Caco-2 (cell line): ENCODE measurements at regions not wholly inside any gene's neighbourhood (a gene's known extent, or its start where the extent isn't known, plus 50 kb on each side); places are given as distances from the start of the nearest gene placed in this dataset.

Source experiments
- BruUV-seq: library from RNA; stranded (reverse); fragments of 400-500 nt; replicated peaks from 2 replicates; lab custom pipeline; 2021; lab: Mats Ljungman, UMichigan
- CTCF ChIA-PET: fragments of 300-600 bp; sonication (Branson Sonifier 250); formaldehyde crosslinking; loops from one replicate; lab custom pipeline; 2022; ENCODE audit warnings: antibody characterized with exemption; lab: Charles Lee
- POLR2A ChIA-PET: fragments of 300-600 bp; sonication (Branson Sonifier 250); formaldehyde crosslinking; loops from one replicate; lab custom pipeline; 2022; ENCODE audit warnings: antibody characterized with exemption; lab: Charles Lee
- DNase-seq, 2 experiments: peaks; one replicate each; pipeline versions ENCODE4 v3.0.0 to v3.0.0-alpha.2; 2020 to 2022
- H3K27me3 ChIP-seq: replicated peaks from 2 replicates; pipeline ENCODE4 v1.6.0; 2011; ENCODE audit warnings: low read length; ENCODE audit not compliant: control insufficient read depth, insufficient read depth
- H3K36me3 ChIP-seq: 2 replicates; pipeline ENCODE4 v1.5.1; 2011; ENCODE audit warnings: low read length; ENCODE audit not compliant: control insufficient read depth, insufficient read depth
- H3K4me1 ChIP-seq: fragments of 250-450 bp; sonication (Bioruptor Pico); 2 replicates; pipeline ENCODE4 v1.5.1; 2020; ENCODE audit warnings: mild to moderate bottlenecking
- H3K4me3 ChIP-seq: 2 replicates; pipeline ENCODE4 v1.5.1; 2011; ENCODE audit warnings: low read depth, mild to moderate bottlenecking, control low read depth, low read length
- H3K9me3 ChIP-seq: fragments of 250-450 bp; sonication (Bioruptor Pico); 2 replicates; pipeline ENCODE4 v1.5.1; 2020; ENCODE audit warnings: mild to moderate bottlenecking, moderate library complexity
- H3K27ac Mint-ChIP-seq: one replicate; pipeline ENCODE4 v1.8.0; 2022; ENCODE audit warnings: mixed read lengths; ENCODE audit not compliant: unreplicated experiment
- H3K27me3 Mint-ChIP-seq: one replicate; pipeline ENCODE4 v1.8.0; 2022; ENCODE audit warnings: mixed read lengths; ENCODE audit not compliant: insufficient read depth, unreplicated experiment
- H3K36me3 Mint-ChIP-seq: one replicate; pipeline ENCODE4 v1.8.0; 2022; ENCODE audit warnings: mild to moderate bottlenecking, mixed read lengths; ENCODE audit not compliant: insufficient read depth, unreplicated experiment
- H3K4me1 Mint-ChIP-seq: one replicate; pipeline ENCODE4 v1.8.0; 2022; ENCODE audit warnings: low read depth, mixed read lengths; ENCODE audit not compliant: unreplicated experiment
- H3K4me3 Mint-ChIP-seq: one replicate; pipeline ENCODE4 v1.8.0; 2022; ENCODE audit warnings: mild to moderate bottlenecking, moderate library complexity, mixed read lengths; ENCODE audit not compliant: unreplicated experiment
- H3K9me3 Mint-ChIP-seq: one replicate; pipeline ENCODE4 v1.8.0; 2022; ENCODE audit warnings: mixed read lengths; ENCODE audit not compliant: unreplicated experiment
- intact Hi-C: fragments of 100-400 bp; cut with micrococcal nuclease; formaldehyde crosslinking; loops from one replicate; pipeline ENCODE4 v1.10.0; 2022; ENCODE audit not compliant: unreplicated experiment
- TF ChIP-seq, protein P1 (sequence below), 2 experiments: fragments of 200-600 bp in 1 of 2; IDR thresholded peaks; 1 replicate in 1 of 2; 2 replicates in 1 of 2; pipeline versions ENCODE4 v1.5.1 to v1.8.0; 2011 to 2022; ENCODE audit warnings: antibody characterized with exemption in 1 of 2, control low read depth in 1 of 2, inconsistent platforms in 1 of 2, low read depth in 1 of 2, low read length in 1 of 2, mild to moderate bottlenecking in 1 of 2, moderate library complexity in 1 of 2; ENCODE audit not compliant: insufficient read depth in 1 of 2, severe bottlenecking in 1 of 2, unreplicated experiment in 1 of 2

DNA sequence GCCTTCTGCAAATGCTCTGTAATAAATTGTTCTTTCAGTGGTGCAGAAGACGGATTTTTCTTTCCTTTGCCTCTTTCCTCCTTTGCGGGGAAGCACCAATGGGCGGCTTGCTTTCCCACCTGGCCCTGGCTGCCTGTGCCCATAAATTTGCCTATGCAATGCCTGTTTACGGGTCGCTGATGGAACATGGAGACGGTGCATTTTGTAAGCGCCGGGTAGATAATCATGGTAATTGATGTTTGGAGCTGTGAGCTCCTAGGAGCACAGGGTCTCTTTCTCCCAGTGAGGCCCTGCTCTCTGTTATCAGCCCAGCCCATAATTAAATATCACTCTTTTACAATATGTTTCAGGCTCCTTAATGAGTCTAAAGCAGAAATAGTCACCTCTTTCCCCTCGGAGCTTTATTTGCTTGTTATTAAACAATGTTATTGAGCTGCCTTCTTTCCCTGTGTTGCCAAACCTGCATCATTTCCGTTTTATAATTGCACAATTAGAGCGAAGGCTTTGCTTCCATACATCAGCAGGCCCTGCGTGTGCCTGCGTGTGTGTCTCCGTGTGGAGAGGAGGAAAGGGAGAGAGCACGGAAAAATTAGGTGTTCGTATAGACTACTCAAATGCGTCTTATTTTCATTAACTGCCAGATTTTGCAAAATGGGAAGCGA, 437.4 kb upstream of the POU3F3 start:
- no peaks in the 10 kb centered on the region for H3K27me3 ChIP-seq
- DNase-seq = no peak
- Mint-ChIP-seq H3K36me3 (no peaks in the 10 kb centered on the region), H3K27me3 (peaks cover 21% of the 10 kb centered on the region), H3K9me3 (no peaks in the 10 kb centered on the region), H3K4me3 (no peak overlapping the region), H3K27ac (no peak overlapping the region), H3K4me1 (no peaks in the 10 kb centered on the region)
- ChIA-PET POLR2A (no interaction called here), CTCF (no interaction called here)
- no peaks in the 10 kb centered on the region for H3K9me3 ChIP-seq
- no peaks in the 10 kb centered on the region for H3K4me1 ChIP-seq
- intact Hi-C loops = loop anchor here (10.0 kb wide), 1 partner anchor 458 kb away; no protein-coding TSS in a partner anchor
- H3K4me3 ChIP-seq = no peak overlapping the region
- no peaks in the 10 kb centered on the region for H3K36me3 ChIP-seq
- TF ChIP-seq, protein P1, sequence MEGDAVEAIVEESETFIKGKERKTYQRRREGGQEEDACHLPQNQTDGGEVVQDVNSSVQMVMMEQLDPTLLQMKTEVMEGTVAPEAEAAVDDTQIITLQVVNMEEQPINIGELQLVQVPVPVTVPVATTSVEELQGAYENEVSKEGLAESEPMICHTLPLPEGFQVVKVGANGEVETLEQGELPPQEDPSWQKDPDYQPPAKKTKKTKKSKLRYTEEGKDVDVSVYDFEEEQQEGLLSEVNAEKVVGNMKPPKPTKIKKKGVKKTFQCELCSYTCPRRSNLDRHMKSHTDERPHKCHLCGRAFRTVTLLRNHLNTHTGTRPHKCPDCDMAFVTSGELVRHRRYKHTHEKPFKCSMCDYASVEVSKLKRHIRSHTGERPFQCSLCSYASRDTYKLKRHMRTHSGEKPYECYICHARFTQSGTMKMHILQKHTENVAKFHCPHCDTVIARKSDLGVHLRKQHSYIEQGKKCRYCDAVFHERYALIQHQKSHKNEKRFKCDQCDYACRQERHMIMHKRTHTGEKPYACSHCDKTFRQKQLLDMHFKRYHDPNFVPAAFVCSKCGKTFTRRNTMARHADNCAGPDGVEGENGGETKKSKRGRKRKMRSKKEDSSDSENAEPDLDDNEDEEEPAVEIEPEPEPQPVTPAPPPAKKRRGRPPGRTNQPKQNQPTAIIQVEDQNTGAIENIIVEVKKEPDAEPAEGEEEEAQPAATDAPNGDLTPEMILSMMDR (IDR thresholded peaks at IDR 0.05; ENCODE audit: insufficient read depth in 1 of 2, low read depth in 1 of 2, low read length in 1 of 2, severe bottlenecking in 1 of 2, unreplicated experiment in 1 of 2) = no peak
- BruUV-seq = no TSS peak

DNA sequence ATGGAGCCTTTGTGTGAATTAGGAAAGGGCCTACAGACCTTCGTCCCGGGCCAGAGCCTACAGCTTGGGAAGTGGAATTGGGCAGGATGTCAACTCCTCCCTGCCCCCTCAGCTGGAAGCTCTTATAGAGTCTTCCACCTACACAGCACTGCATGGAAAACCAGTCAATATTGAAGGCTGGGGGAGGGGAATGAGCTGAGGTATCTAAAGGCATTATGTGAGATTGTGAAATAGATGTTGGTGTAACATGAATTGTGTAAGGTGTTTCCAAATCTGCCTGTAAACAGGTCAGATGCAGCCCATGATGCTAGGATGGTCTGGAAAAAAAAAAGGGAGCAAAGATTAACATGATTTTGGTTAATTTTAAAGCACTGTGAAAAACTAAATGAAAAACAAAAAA, 433.5 kb upstream of the POU3F3 start:
- Mint-ChIP-seq H3K27me3 (peaks cover 6% of the 10 kb centered on the region), H3K4me3 (no peak overlapping the region), H3K9me3 (no peaks in the 10 kb centered on the region), H3K27ac (no peak overlapping the region), H3K36me3 (no peaks in the 10 kb centered on the region), H3K4me1 (no peaks in the 10 kb centered on the region)
- TF ChIP-seq, protein P1 (IDR thresholded peaks at IDR 0.05; ENCODE audit: insufficient read depth in 1 of 2, low read depth in 1 of 2, low read length in 1 of 2, severe bottlenecking in 1 of 2, unreplicated experiment in 1 of 2) = no peak
- no peak for DNase-seq
- Histone ChIP-seq H3K4me1 (no peaks in the 10 kb centered on the region), H3K27me3 (no peaks in the 10 kb centered on the region), H3K4me3 (no peak overlapping the region), H3K9me3 (no peaks in the 10 kb centered on the region), H3K36me3 (no peaks in the 10 kb centered on the region)
- ChIA-PET POLR2A (no interaction called here), CTCF (no interaction called here)
- no TSS peak for BruUV-seq
- intact Hi-C loops = no loop called here

DNA sequence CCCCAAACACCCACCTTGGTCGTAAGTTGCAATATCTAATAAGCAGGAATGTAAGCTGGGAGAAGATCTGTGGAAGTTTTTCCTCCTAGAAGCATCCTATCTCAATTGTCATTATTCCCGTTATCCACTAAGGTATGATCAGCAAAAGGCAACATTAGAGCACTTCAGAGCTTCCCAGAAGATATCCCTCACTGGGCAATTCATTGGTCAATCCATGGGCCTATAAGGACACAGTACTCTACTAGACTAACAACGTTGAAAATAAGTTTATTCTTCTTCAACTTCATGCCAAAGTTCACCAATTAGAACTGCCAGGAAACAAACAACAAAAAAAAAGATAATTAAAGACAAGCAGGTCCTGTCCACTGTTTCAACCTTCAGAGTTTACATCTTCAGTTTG, 433.0 kb upstream of the POU3F3 start:
- Histone ChIP-seq H3K4me3 (no peak overlapping the region), H3K9me3 (no peaks in the 10 kb centered on the region), H3K27me3 (no peaks in the 10 kb centered on the region), H3K4me1 (no peaks in the 10 kb centered on the region), H3K36me3 (no peaks in the 10 kb centered on the region)
- intact Hi-C loops = no loop called here
- Mint-ChIP-seq H3K27ac (no peak overlapping the region), H3K9me3 (no peaks in the 10 kb centered on the region), H3K4me1 (no peaks in the 10 kb centered on the region), H3K36me3 (no peaks in the 10 kb centered on the region), H3K27me3 (peaks cover 3% of the 10 kb centered on the region), H3K4me3 (no peak overlapping the region)
- ChIA-PET CTCF (no interaction called here), POLR2A (no interaction called here)
- TF ChIP-seq, protein P1 (IDR thresholded peaks at IDR 0.05; ENCODE audit: insufficient read depth in 1 of 2, low read depth in 1 of 2, low read length in 1 of 2, severe bottlenecking in 1 of 2, unreplicated experiment in 1 of 2) = no peak
- DNase-seq = no peak
- BruUV-seq = no TSS peak
